ENCODE measurements at regions not wholly inside any gene's neighbourhood (a gene's known extent, or its start where the extent isn't known, plus 50 kb on each side); places are given as distances from the start of the nearest gene placed in this dataset.

GRCh38 chr15:95901271-95901670, 429.2 kb upstream of the NR2F2 start:
- H3K79me2 ChIP-seq (ENCODE audit: low read length), result no peaks in the 10 kb centered on the region
- TF ChIP-seq CTCF (IDR thresholded peaks at IDR 0.05; ENCODE audit: low read length), result no peak
- no peak for TF ChIP-seq EZH2phosphoT487 (IDR thresholded peaks at IDR 0.05; ENCODE audit: low read length)
- TF ChIP-seq EZH2 (optimal IDR thresholded peaks at IDR 0.05; ENCODE audit: low read depth, low read length), result no peak
- DNase-seq, result no peak
- H3K9me2 ChIP-seq (replicated peaks; ENCODE audit: insufficient read depth, low read length), result no peaks in the 10 kb centered on the region
- H2AFZ ChIP-seq (ENCODE audit: low read length), result no peak overlapping the region
- no peaks in the 10 kb centered on the region for H3K4me1 ChIP-seq (ENCODE audit: low read length)
- no peaks in the 10 kb centered on the region for H4K20me1 ChIP-seq (ENCODE audit: insufficient read depth, low read length)
- no peak overlapping the region for H3K27ac ChIP-seq (ENCODE audit: low read length)
- H3K4me2 ChIP-seq (ENCODE audit: low read depth, low read length), result no peak overlapping the region
- H3K27me3 ChIP-seq (replicated peaks; ENCODE audit: insufficient read depth, low read length), result no peaks in the 10 kb centered on the region
- H3K9ac ChIP-seq (ENCODE audit: low read length), result no peak overlapping the region
- H3K9me3 ChIP-seq (replicated peaks; ENCODE audit: insufficient read depth, low read length), result no peaks in the 10 kb centered on the region
- H3K4me3 ChIP-seq (ENCODE audit: low read length), result no peak overlapping the region
- no peaks in the 10 kb centered on the region for H3F3A ChIP-seq (ENCODE audit: insufficient read depth, low read length)
- no peaks in the 10 kb centered on the region for H3K36me3 ChIP-seq (replicated peaks; ENCODE audit: insufficient read depth, low read length)

- no peaks in the 10 kb centered on the region for H4K20me1 ChIP-seq (ENCODE audit: insufficient read depth, low read length)
- H3K27ac ChIP-seq (ENCODE audit: low read length), result no peak overlapping the region
- H3K9me3 ChIP-seq (replicated peaks; ENCODE audit: insufficient read depth, low read length), result no peaks in the 10 kb centered on the region
- no peak for DNase-seq
- H3F3A ChIP-seq (ENCODE audit: insufficient read depth, low read length), result no peaks in the 10 kb centered on the region
- H3K9ac ChIP-seq (ENCODE audit: low read length), result no peak overlapping the region
- H3K27me3 ChIP-seq (replicated peaks; ENCODE audit: insufficient read depth, low read length), result no peaks in the 10 kb centered on the region
- H3K4me1 ChIP-seq (ENCODE audit: low read length), result no peaks in the 10 kb centered on the region
- H3K36me3 ChIP-seq (replicated peaks; ENCODE audit: insufficient read depth, low read length), result no peaks in the 10 kb centered on the region
- H3K4me2 ChIP-seq (ENCODE audit: low read depth, low read length), result no peak overlapping the region
- TF ChIP-seq EZH2 (optimal IDR thresholded peaks at IDR 0.05; ENCODE audit: low read depth, low read length) (no peak), EZH2phosphoT487 (IDR thresholded peaks at IDR 0.05; ENCODE audit: low read length) (no peak), CTCF (IDR thresholded peaks at IDR 0.05; ENCODE audit: low read length) (no peak)
- H3K9me2 ChIP-seq (replicated peaks; ENCODE audit: insufficient read depth, low read length), result no peaks in the 10 kb centered on the region
- no peaks in the 10 kb centered on the region for H3K79me2 ChIP-seq (ENCODE audit: low read length)
- H2AFZ ChIP-seq (ENCODE audit: low read length), result no peak overlapping the region
- H3K4me3 ChIP-seq (ENCODE audit: low read length), result no peak overlapping the region
These were observed 427.9 kb upstream of the NR2F2 start for GRCh38 chr15:95902606-95903005.

GRCh38 chr15:95903352-95903751, 427.1 kb upstream of the NR2F2 start:
- Histone ChIP-seq H3K9me2 (replicated peaks; ENCODE audit: insufficient read depth, low read length) (no peaks in the 10 kb centered on the region), H3K4me1 (ENCODE audit: low read length) (no peaks in the 10 kb centered on the region), H3K4me2 (ENCODE audit: low read depth, low read length) (no peak overlapping the region), H3K79me2 (ENCODE audit: low read length) (no peaks in the 10 kb centered on the region), H3K36me3 (replicated peaks; ENCODE audit: insufficient read depth, low read length) (no peaks in the 10 kb centered on the region), H3K27me3 (replicated peaks; ENCODE audit: insufficient read depth, low read length) (no peaks in the 10 kb centered on the region), H3K4me3 (ENCODE audit: low read length) (no peak overlapping the region), H3K9ac (ENCODE audit: low read length) (no peak overlapping the region), H3K9me3 (replicated peaks; ENCODE audit: insufficient read depth, low read length) (no peaks in the 10 kb centered on the region), H2AFZ (ENCODE audit: low read length) (no peak overlapping the region), H3K27ac (ENCODE audit: low read length) (no peak overlapping the region), H4K20me1 (ENCODE audit: insufficient read depth, low read length) (no peaks in the 10 kb centered on the region), H3F3A (ENCODE audit: insufficient read depth, low read length) (no peaks in the 10 kb centered on the region)
- DNase-seq, result no peak
- TF ChIP-seq EZH2phosphoT487 (IDR thresholded peaks at IDR 0.05; ENCODE audit: low read length) (no peak), CTCF (IDR thresholded peaks at IDR 0.05; ENCODE audit: low read length) (no peak), EZH2 (optimal IDR thresholded peaks at IDR 0.05; ENCODE audit: low read depth, low read length) (no peak)

Measured in MM.1S (cell line).